ENCODE measurements at regions not wholly inside any gene's neighbourhood (a gene's known extent, or its start where the extent isn't known, plus 50 kb on each side); places are given as distances from the start of the nearest gene placed in this dataset.

DNA sequence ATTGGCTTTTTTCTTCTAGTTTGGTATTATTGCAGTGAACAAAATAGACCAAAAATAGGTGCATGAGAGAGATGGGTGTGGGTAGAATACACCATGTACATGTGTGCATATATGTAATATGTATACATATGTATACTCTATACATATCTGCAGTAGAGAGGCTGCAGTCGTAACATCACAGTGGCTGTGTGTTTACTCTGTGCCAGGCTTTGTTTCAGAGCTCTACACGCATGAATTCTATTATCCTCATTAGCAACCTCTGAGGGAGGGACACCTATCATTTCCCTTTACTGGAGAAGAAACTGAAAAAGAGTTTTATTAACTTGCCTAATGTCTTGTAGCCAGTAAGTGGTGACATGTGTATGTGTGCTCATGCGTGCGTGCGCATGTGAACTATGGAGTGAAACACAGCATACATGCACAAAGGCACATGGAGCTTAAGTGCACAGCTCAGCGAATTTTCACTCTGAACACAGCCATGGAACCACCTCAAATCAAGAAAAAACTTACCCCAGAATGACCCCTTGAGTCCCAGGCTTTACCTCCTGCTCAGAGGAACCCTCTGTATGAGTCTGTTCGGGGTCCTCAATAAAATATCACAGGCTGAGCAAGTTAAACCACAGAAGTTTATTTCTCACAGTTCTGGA lies 452.5 kb downstream of the CDH26 start:
- no peak for DNase-seq
- no peak for ATAC-seq (ENCODE audit: poor library complexity)
- intact Hi-C loops (cut with DNase I), result no loop called here

GRCh38 chr20:60411813-60412212 lies 453.6 kb downstream of the CDH26 start:
- intact Hi-C loops (cut with DNase I), result no loop called here
- DNase-seq, result no peak
- no peak for ATAC-seq (ENCODE audit: poor library complexity)

GRCh38 chr20:60420676-60421229 lies 462.5 kb downstream of the CDH26 start:
- ATAC-seq (ENCODE audit: poor library complexity) (peak; percentile 38), DNase-seq (no peak)
- intact Hi-C loops (cut with DNase I), result no loop called here

DNA sequence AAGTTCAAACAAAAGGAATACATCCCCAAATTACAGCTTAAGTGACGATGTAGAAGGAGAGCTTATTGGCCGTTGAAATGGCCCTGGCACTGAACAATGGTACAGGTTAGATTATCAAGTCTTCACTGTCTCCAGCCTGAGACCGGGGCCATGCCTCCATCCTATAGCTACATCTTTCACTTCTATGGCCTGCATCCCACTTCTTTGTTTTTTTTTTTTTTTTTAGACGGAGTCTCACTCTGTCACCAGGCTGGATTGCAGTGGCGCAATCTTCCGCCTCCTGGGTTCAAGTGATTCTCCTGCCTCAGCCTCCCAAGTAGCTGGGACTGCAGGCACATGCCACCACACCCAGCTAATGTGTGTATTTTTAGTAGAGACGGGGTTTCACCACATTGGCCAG lies 464.6 kb downstream of the CDH26 start:
- ATAC-seq (ENCODE audit: poor library complexity) (no peak), DNase-seq (no peak)
- intact Hi-C loops (cut with DNase I), result no loop called here

DNA sequence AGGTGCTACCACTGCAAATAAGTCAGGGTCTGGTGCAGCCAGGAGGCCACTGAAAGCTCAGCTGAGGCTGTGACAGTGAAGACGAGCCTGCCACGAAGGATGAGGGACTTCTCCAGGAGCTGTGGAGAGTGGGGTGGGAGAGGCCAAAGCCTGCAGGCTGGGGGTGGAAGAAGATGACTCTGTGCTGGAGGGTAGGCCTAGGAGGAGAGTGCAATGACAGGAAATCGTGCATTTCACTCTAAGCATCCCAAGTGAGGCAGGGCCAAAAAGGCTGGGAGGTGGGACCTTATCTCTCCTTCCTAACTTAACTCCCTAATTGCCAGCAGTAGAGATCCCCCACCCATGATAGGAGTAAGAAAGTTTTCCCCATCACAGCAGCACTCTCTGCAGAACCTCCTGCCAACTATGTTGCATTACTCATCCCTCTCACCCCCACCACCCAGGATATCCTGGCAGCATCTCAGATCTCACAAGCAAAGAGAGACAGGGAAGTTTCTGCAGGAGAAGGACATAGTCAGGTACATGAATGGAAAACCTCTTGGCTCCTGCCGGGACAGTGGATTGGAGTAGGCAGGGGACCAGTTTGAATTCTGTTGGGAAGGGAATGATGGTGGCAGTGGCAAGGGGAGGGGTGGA lies 466.2 kb downstream of the CDH26 start:
- ATAC-seq (ENCODE audit: poor library complexity), result no peak
- DNase-seq, result no peak
- intact Hi-C loops (cut with DNase I), result no loop called here

- DNase-seq (no peak), ATAC-seq (ENCODE audit: poor library complexity) (no peak)
- intact Hi-C loops (cut with DNase I), result no loop called here
Observed at GRCh38 chr20:60427516-60427915, 469.3 kb downstream of the CDH26 start.

DNA sequence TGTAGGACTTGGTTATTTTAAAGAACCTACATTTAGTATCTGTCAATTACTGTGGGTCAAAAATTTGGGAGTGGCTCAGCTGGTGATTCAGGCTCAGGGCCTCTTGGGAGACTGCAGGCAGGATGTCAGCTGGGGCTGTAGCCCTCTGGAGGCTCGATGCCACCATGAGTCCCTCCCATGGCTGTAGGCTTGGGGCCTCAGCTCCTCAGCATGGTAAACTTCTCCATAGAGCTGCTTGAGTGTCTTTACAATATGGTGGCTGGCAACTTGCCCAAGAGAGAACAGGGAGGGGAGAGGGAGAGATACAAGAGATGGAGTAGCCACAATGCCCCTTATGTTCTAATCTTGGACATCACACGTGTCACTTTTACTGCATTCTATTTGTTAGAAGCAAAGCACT lies 470.4 kb downstream of the CDH26 start:
- DNase-seq (no peak), ATAC-seq (ENCODE audit: poor library complexity) (no peak)
- intact Hi-C loops (cut with DNase I), result no loop called here

- ATAC-seq (ENCODE audit: poor library complexity), result no peak
- DNase-seq, result no peak
- intact Hi-C loops (cut with DNase I), result no loop called here
Observed at GRCh38 chr20:60430516-60431001, 472.3 kb downstream of the CDH26 start.

DNA sequence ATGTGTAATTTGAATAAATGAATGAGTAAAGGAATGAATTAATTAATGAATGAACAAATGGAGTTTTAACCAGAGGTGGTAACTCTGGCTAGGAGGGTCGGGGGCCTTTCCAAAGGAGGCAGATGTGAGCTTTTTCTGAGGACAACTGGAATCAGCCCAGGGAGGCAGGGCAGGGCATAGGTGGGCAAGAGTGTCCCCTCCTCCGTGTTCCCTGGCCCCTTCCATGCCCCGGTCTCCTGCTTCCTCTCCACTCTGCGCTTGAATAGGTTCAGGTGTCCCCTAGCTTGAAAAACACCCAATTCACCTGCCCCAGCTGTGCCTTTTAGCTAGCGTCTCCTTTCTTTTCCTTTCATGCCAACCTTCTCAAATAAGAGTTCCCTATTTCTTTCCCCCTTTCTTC lies 473.1 kb downstream of the CDH26 start:
- ATAC-seq (ENCODE audit: poor library complexity) (no peak), DNase-seq (no peak)
- intact Hi-C loops (cut with DNase I), result no loop called here

- DNase-seq (no peak), ATAC-seq (ENCODE audit: poor library complexity) (no peak)
- intact Hi-C loops (cut with DNase I), result no loop called here
Observed at GRCh38 chr20:60437418-60437817, 479.2 kb downstream of the CDH26 start.

DNA sequence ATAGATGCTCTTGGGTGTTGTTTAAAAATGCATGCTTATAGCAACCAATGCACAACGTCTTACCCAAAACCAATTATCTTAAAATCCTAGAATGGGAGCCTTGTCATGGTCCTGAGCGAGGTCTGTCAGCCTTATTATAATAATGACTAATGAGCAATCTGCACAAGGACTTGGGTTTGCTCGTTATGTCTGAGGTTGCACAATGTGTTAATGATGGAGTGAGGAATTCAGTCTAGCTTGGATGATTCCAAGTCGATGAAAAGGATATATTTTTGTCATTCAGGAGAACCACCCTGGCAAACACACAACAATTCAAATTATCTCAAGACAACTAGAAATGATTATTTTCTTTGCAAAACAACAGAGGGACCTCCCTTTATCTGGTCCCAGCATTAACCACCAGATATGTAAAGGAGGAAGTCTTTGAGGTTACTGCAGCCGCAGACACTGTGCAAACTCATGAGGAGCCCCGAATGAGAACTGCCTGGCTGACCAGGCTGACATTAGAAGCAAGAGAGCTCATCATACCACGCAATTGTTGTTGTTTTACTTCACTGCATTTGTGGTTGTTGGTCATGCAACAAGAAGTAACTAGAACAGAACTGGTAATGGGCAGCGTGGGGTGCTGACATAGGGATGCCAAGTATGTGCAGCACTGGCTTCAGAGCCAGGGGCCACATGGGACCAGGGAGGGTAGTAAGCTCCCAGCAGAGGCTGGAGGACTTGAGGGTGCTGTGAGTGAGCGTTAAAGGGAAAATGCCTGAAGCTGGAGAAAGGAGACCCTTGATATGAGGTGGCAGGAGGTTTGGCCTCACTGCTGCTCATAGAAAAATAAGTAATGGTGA lies 488.3 kb downstream of the CDH26 start:
- ATAC-seq (ENCODE audit: poor library complexity), result no peak
- DNase-seq, result no peak
- intact Hi-C loops (cut with DNase I), result no loop called here

- ATAC-seq (ENCODE audit: poor library complexity) (no peak), DNase-seq (no peak)
- intact Hi-C loops (cut with DNase I), result no loop called here
Observed at GRCh38 chr20:60447703-60448102, 489.5 kb downstream of the CDH26 start.

DNA sequence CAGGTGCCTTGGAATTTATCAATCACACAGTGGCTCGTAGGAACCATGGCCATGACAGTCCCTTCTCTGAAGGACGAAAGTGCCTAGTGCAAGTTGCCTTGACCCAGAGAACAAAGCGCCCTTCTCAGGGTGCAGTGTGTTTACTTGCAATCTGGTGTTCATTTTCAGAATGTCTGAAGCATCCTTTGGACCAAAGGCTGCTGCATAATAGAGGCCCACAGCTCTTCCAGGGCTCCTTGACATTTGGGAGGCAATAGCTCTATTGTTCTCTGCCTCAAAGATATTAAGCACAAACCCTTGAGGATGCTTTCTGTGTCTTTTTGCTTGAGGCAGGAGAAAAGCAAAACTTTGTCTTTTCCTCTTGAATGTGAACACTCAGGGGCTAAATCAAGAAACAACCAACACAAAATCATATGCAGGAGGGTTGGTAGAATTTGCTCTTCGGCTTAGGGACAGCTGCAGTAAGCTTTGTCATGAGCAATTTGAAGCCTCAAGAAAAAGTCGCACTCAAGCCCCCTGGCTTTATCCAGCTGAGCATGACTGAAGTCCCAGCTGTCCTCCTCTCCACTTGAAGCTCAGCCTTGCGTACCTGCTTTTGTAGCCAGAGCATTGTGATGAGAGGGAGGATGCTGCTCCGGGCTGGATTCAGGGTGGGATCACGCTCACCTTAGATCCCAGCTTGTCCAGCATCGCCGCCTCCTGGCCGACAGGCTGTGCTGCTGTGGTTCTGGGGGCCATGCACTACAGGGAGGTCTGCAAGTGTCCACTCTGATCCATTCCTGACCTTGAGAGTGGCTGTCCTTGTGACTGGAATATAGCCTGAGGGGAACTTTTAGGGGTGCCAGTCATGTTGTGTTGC lies 495.4 kb downstream of the CDH26 start:
- intact Hi-C loops (cut with DNase I), result no loop called here
- DNase-seq, result no peak
- no peak for ATAC-seq (ENCODE audit: poor library complexity)

DNA sequence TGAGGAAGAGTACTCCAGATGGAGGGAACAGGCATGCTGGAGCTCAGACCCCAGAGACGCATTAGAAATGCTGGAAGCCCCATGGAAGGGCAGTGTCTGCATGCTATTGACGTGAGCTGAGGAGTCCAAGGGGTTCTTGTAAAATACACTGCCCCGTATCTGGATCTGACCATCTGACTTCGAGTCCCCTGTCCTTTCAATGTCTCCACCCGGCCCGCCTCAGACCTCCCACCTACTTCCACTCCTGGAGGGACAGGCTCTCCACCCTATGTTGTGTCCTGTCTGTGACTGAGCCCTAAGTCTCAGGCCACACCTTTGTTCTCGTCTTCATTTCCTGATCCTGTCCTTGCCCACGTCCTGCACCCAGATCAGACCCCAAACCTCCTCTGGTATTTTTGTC lies 496.3 kb downstream of the CDH26 start:
- DNase-seq, result no peak
- intact Hi-C loops (cut with DNase I), result no loop called here
- ATAC-seq (ENCODE audit: poor library complexity), result no peak

DNA sequence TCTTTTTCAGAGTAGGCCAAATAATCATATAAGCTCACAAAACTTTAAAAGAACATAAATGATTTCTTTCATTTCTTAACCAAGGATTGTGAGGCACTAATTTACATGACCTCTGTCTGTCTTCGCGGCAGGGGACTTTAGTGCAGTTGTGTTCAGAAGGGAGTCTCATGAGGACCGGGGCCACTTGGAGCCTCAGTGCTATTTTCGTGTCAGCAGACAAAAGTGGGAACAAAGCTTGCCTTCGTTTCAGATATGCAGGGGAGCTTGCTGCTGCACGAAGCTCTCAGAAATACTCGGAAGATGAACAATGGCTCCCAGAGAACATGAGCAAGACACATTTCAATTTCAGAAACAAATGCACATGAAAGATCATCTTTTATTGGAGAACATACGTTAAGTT lies 497.0 kb downstream of the CDH26 start:
- intact Hi-C loops (cut with DNase I), result no loop called here
- no peak for DNase-seq
- no peak for ATAC-seq (ENCODE audit: poor library complexity)

- no peak for DNase-seq
- intact Hi-C loops (cut with DNase I), result no loop called here
- ATAC-seq (ENCODE audit: poor library complexity), result peak; percentile 97
Observed at GRCh38 chr20:60459212-60459611, 501.0 kb downstream of the CDH26 start.

DNA sequence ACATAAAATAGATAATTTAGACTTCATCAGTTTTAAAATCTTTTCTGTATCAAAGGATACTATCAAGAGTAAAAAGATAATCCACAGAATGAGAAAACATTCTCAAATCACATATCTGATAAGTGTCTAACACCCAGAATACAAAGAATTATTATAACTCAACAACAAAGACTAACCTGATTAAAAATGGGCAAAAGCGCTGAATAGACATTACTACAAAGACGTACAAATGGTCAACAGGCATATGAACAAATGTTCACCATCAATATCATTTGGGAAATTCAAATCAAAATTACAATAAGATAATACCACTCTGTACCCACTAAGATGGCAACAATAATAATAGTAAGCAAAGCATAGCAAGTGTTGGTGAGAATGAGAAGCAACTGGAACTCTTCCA lies 503.8 kb downstream of the CDH26 start:
- intact Hi-C loops (cut with DNase I), result no loop called here
- DNase-seq, result no peak
- ATAC-seq (ENCODE audit: poor library complexity), result no peak

GRCh38 chr20:60463798-60464197 lies 505.6 kb downstream of the CDH26 start:
- DNase-seq, result no peak
- ATAC-seq (ENCODE audit: poor library complexity), result no peak
- intact Hi-C loops (cut with DNase I), result no loop called here

- DNase-seq, result no peak
- intact Hi-C loops (cut with DNase I), result no loop called here
- no peak for ATAC-seq (ENCODE audit: poor library complexity)
Observed at GRCh38 chr20:60465439-60465838, 507.2 kb downstream of the CDH26 start.

Measured in Right ventricle myocardium superior (tissue), 1 donor.